Epithelial cell of esophagus (primary cell): ENCODE measurements at regions not wholly inside any gene's neighbourhood (a gene's known extent, or its start where the extent isn't known, plus 50 kb on each side); places are given as distances from the start of the nearest gene placed in this dataset.

Experiments
- DNase-seq: peaks from one replicate; pipeline ENCODE4 v3.0.0; 2010; ENCODE audit warnings: low read depth
- H3K4me3 ChIP-seq: 2 replicates; pipeline ENCODE4 v1.5.1; 2011; ENCODE audit warnings: mild to moderate bottlenecking, low read length, control low read depth
- CTCF ChIP-seq: IDR thresholded peaks from 2 replicates; pipeline ENCODE4 v1.5.1; 2011; ENCODE audit warnings: low read depth, mild to moderate bottlenecking, low read length, control low read depth, inconsistent platforms; ENCODE audit not compliant: insufficient read depth; ENCODE audit errors: missing control alignments

- no peak for DNase-seq
- no peak for TF ChIP-seq CTCF
- H3K4me3 ChIP-seq, result no peak overlapping the region
Measured at GRCh38 chr1:80807981-80808380, 992.8 kb upstream of the ADGRL2 start.

DNA sequence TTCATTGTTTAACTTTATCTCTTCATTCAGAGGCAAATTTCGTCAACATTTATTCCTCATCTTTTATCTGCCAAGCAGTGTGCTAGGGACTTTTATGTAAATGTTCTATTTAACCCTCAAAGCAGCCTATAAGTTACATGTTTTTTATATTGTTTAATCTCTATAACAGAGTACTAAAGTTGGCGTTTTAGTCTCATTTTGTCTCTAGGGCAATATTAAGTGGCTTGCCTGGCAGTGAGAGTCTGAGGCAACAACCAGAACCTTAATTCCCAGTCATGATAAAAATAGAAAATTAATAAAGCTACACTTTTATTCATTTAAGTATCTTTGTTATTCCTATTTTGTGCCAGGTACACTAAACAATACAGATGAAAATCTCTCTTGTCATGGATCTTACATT lies 994.3 kb upstream of the ADGRL2 start:
- TF ChIP-seq CTCF, result no peak
- no peak overlapping the region for H3K4me3 ChIP-seq
- no peak for DNase-seq

DNA sequence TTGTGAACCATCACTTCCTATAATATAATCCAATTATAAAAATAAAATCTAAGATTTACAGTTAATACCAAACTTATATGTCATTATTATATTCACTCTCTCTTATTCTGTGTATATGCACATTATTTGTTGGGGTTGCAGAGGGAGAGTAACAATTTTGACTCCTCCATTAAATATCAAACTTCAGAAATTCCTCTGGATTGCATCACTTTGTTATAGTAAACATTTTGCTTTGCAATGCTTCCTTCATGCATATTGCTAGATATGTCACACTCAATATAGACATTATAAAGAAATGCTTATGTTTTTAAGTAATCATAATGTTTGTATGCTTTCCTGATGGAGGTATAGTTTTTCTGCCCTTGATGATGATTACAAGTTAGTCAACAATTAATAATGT lies 999.0 kb upstream of the ADGRL2 start:
- no peak for TF ChIP-seq CTCF
- no peak for DNase-seq
- no peak overlapping the region for H3K4me3 ChIP-seq

GRCh38 chr1:80799457-80799856 lies 1001.3 kb upstream of the ADGRL2 start:
- DNase-seq, result no peak
- no peak for TF ChIP-seq CTCF
- no peak overlapping the region for H3K4me3 ChIP-seq

GRCh38 chr1:80779275-80779674 lies 1021.5 kb upstream of the ADGRL2 start:
- peak; percentile 6 for TF ChIP-seq CTCF
- H3K4me3 ChIP-seq, result no peak overlapping the region
- DNase-seq, result no peak

DNA sequence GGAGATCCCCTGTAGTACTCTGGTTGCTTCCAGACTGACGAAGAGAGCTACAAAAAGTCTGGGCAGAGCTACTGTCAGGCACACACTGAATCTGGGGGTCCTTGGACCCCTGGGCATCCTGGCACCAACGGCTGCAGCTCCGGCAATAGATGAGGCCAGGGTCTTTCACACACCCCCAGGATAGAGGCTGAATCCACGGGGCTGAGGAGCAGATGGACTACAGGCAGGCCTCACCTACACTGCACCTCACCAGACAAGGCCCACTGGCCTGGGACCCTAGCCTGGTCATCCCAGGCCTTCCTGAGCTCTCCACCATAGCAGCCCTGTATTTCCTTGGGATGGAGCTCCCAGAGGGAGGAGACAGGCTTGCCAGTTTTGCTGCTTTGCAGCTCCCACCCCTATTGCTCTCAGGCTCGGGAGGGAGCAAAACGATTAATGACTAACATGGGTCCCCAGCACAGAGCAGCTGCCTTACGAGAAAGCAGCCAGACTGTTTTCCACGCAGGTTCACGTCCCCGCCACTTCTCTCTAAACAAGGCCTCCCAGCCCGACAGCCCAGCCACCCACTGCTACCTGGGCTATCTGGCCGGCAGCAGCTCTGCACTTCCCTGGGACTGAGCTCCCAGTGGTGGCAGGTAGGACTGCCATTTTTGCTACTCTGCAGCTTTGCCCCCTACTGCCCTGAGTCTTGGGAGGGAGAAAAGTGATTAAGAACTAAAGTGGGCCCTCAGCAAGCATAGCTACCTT lies 1022.5 kb upstream of the ADGRL2 start:
- TF ChIP-seq CTCF, result no peak
- no peak overlapping the region for H3K4me3 ChIP-seq
- DNase-seq, result no peak

DNA sequence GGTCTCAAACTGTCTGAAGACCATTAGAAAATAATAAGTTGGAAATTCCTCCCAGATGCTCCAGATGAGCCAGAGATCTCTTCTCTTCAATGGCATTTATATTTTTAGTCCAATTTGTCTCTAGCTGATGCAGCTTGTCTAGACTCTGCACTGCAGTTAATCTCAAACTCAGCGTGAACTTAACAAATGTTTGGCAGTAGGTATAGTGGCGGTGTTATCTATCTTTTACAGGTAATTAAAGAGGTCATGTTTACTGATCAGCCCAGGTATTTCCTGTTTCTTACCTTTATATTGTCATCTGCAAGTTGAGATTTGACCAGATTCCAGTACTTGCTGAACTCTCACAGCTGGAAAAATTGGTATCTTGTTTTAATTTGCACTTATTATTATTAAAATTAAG lies 1024.5 kb upstream of the ADGRL2 start:
- no peak for TF ChIP-seq CTCF
- DNase-seq, result peak; percentile 13
- no peak overlapping the region for H3K4me3 ChIP-seq
